Ishikawa (cell line): ENCODE measurements at regions not wholly inside any gene's neighbourhood (a gene's known extent, or its start where the extent isn't known, plus 50 kb on each side); places are given as distances from the start of the nearest gene placed in this dataset.

ENCODE experiments used
- EP300 ChIP-seq: IDR thresholded peaks from 2 replicates; pipeline ENCODE4 v1.6.1; 2012; ENCODE audit warnings: borderline replicate concordance
- FOXM1 ChIP-seq: IDR thresholded peaks from 2 replicates; pipeline ENCODE4 v1.6.1; 2012; ENCODE audit warnings: low read depth, borderline replicate concordance
- REST ChIP-seq: IDR thresholded peaks from 2 replicates; pipeline ENCODE4 v1.6.1; 2012; ENCODE audit warnings: low read depth, mild to moderate bottlenecking
- TAF1 ChIP-seq: IDR thresholded peaks from 2 replicates; pipeline ENCODE4 v1.6.1; 2012; ENCODE audit warnings: low read depth, mild to moderate bottlenecking

GRCh38 chr2:128867311-128867710, 548.6 kb upstream of the HS6ST1 start:
- TF ChIP-seq TAF1 (no peak), EP300 (no peak), REST (no peak), FOXM1 (no peak)
